Transverse colon (tissue), 4 donors: ENCODE measurements at regions not wholly inside any gene's neighbourhood (a gene's known extent, or its start where the extent isn't known, plus 50 kb on each side); places are given as distances from the start of the nearest gene placed in this dataset.

Source experiments
- DNase-seq: peaks from one replicate; pipeline ENCODE4 v3.0.0-alpha.2; 2019
- H3K27ac ChIP-seq, 4 donors: fragments of 200-600 bp; sonication (generic); 2 replicates each; pipeline ENCODE4 v1.5.1; 2016 to 2018; ENCODE audit warnings: inconsistent platforms in 4 of 4
- H3K27me3 ChIP-seq: fragments of 200-600 bp; sonication (generic); 2 replicates; pipeline ENCODE4 v1.5.1; 2017; ENCODE audit warnings: inconsistent platforms
- H3K36me3 ChIP-seq, 4 donors: fragments of 200-600 bp; sonication (generic); 2 replicates each; pipeline ENCODE4 v1.5.1; 2017 to 2019; ENCODE audit warnings: inconsistent platforms in 4 of 4
- H3K4me1 ChIP-seq, 4 donors: fragments of 200-600 bp; sonication (generic); 2 replicates each; pipeline ENCODE4 v1.5.1; 2017 to 2020; ENCODE audit warnings: inconsistent platforms in 4 of 4
- H3K4me3 ChIP-seq, 4 donors: fragments of 200-600 bp; sonication (generic); 1 replicate in 1 of 4; 2 replicates in 3 of 4; pipeline versions ENCODE4 v1.5.1 to v1.6.1; 2017 to 2019; ENCODE audit warnings: inconsistent platforms in 4 of 4
- H3K9me3 ChIP-seq, 2 donors: fragments of 200-600 bp; sonication (generic); 2 replicates each; pipeline ENCODE4 v1.5.1; 2017 to 2019; ENCODE audit warnings: inconsistent platforms in 2 of 2
- POLR2AphosphoS5 ChIP-seq, 3 donors: sonication (generic); formaldehyde crosslinking; IDR thresholded peaks; one replicate each; pipeline ENCODE4 v1.6.1; 2016; ENCODE audit warnings: antibody characterized with exemption in 3 of 3
- WGBS, 2 donors: methylation state at CpG; one replicate each; pipeline ENCODE4 v1.1.5; 2018; ENCODE audit warnings: low coverage in 1 of 2; 5-methylcytosine and 5-hydroxymethylcytosine counted together
- in situ Hi-C, 4 donors: fragments of 200-750 bp; cut with MboI; loops; one replicate each; pipeline versions ENCODE4 v1.15.0 to v1.15.1; 2017; ENCODE audit warnings: low sequenced_read_pairs in 3 of 4, low pct_ligation_motif_present in 1 of 4, low pct_unique_long_range_greater_than_20kb in 1 of 4
- intact Hi-C: fragments of 100-400 bp; cut with DNase I; formaldehyde crosslinking; loops from one replicate; pipeline ENCODE4 v1.15.1; 2023; ENCODE audit warnings: low total_unique reads

GRCh38 chr1:115398745-115399144, 60.7 kb upstream of the NGF start:
- intact Hi-C loops, result no loop called here
- Histone ChIP-seq H3K27ac (no peak overlapping the region), H3K27me3 (no peaks in the 10 kb centered on the region), H3K4me3 (no peak overlapping the region), H3K36me3 (no peaks in the 10 kb centered on the region), H3K9me3 (no peaks in the 10 kb centered on the region), H3K4me1 (no peaks in the 10 kb centered on the region)
- WGBS, 2 donors, result 70 to 89% methylated on average over 4 of the region's 4 CpGs
- in situ Hi-C loops, result no loop called here
- no peak for TF ChIP-seq POLR2AphosphoS5 (IDR thresholded peaks at IDR 0.05)
- no peak for DNase-seq
